ENCODE measurements at regions not wholly inside any gene's neighbourhood (a gene's known extent, or its start where the extent isn't known, plus 50 kb on each side); places are given as distances from the start of the nearest gene placed in this dataset.

DNA sequence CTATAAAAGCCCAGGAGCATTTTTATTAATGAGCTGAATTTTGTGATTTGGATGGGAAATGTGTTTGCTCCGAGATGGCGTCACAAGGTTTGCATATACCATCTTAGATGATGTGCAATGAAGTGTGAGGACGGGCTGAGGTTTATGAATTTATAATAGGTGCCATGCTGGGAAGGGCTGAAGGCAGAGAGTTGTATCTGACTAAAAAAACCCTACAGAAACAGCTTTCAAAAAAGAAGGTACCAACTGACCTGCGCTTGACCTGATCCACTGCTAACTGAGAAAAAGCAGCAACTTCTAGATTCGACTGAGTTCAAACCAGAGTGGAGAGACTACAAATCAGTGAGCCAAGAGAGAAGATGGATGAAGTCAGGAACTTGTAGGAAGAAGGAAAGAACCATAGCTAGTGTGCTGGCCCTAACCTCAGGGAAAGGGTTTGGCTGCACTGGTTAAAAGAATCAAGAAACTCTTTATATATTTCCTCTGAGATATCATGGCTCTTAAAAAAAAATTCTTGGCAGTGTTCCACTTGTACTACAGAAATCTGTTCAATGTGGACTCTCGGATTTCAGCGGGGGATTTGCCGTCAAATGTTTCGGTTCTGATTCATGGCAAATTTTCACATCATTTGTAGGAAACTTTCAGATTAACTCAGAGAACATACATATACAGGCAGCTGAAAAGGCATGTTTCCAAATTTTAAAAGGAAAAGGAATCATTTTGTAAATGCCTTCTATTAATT is 56.5 kb upstream of the HDGFL1 start:
- no peaks in the 10 kb centered on the region for H3K27me3 ChIP-seq (ENCODE audit: control insufficient read depth, insufficient read depth, low read length, poor library complexity, severe bottlenecking)
- Mint-ChIP-seq H3K36me3 (ENCODE audit: low read depth) (no peaks in the 10 kb centered on the region), H3K9me3 (no peaks in the 10 kb centered on the region), H3K4me3 (no peak overlapping the region), H3K27me3 (ENCODE audit: insufficient read depth) (no peaks in the 10 kb centered on the region), H3K27ac (no peak overlapping the region), H3K4me1 (no peaks in the 10 kb centered on the region)
- DNase-seq, result no peak
- no peak overlapping the region for H3K27ac ChIP-seq (ENCODE audit: low read depth, low read length)
- no peaks in the 10 kb centered on the region for H3K36me3 ChIP-seq (ENCODE audit: control insufficient read depth, insufficient read depth, low read length)
- H3K4me1 ChIP-seq (ENCODE audit: control insufficient read depth, insufficient read depth, low read length), result no peaks in the 10 kb centered on the region
- H3K4me3 ChIP-seq (ENCODE audit: low read length), result no peak overlapping the region
- no peak for TF ChIP-seq CTCF (conservative IDR thresholded peaks at IDR 0.05)
- H3K9me3 ChIP-seq (ENCODE audit: control insufficient read depth, low read length), result no peaks in the 10 kb centered on the region
- H3K9ac ChIP-seq (ENCODE audit: extremely low read depth, low read length, poor library complexity, severe bottlenecking), result no peak overlapping the region
- WGBS, 2 experiments (ENCODE audit: insufficient coverage in 1 of 2, insufficient read length in 1 of 2), result 89 to 93% methylated on average over 5 to 9 of the region's 9 CpGs

DNA sequence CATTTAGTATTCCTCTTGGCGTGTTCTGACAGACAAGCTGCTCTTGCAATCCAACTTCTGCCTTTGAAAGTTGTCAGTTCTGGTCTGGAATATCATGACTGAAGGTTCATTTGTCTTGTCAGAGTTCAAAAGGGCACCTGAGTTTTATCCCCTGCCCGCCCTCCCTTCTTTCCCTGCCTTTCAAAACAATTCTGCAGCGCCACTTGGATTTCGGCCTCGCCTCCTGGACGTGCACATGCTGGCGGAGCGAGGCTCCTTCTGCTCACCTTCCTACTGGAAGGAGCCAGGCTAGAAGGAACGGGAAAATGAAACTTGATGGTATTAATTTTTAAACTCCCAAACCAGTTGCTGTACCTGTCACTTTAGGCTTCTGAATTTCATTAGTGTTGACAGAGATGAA is 55.7 kb upstream of the HDGFL1 start:
- H3K36me3 ChIP-seq (ENCODE audit: control insufficient read depth, insufficient read depth, low read length), result no peaks in the 10 kb centered on the region
- no peak overlapping the region for H3K27ac ChIP-seq (ENCODE audit: low read depth, low read length)
- H3K27me3 ChIP-seq (ENCODE audit: control insufficient read depth, insufficient read depth, low read length, poor library complexity, severe bottlenecking), result no peaks in the 10 kb centered on the region
- Mint-ChIP-seq H3K4me3 (no peak overlapping the region), H3K36me3 (ENCODE audit: low read depth) (no peaks in the 10 kb centered on the region), H3K27ac (no peak overlapping the region), H3K4me1 (no peaks in the 10 kb centered on the region), H3K9me3 (no peaks in the 10 kb centered on the region), H3K27me3 (ENCODE audit: insufficient read depth) (no peaks in the 10 kb centered on the region)
- H3K4me3 ChIP-seq (ENCODE audit: low read length), result no peak overlapping the region
- no peaks in the 10 kb centered on the region for H3K4me1 ChIP-seq (ENCODE audit: control insufficient read depth, insufficient read depth, low read length)
- WGBS, 2 experiments (ENCODE audit: insufficient coverage in 1 of 2, insufficient read length in 1 of 2), result 60 to 89% methylated on average over 1 to 9 of the region's 9 CpGs
- no peak for TF ChIP-seq CTCF (conservative IDR thresholded peaks at IDR 0.05)
- H3K9me3 ChIP-seq (ENCODE audit: control insufficient read depth, low read length), result no peaks in the 10 kb centered on the region
- no peak overlapping the region for H3K9ac ChIP-seq (ENCODE audit: extremely low read depth, low read length, poor library complexity, severe bottlenecking)
- no peak for DNase-seq

- Histone ChIP-seq H3K9me3 (ENCODE audit: control insufficient read depth, low read length) (no peaks in the 10 kb centered on the region), H3K36me3 (ENCODE audit: control insufficient read depth, insufficient read depth, low read length) (no peaks in the 10 kb centered on the region), H3K27me3 (ENCODE audit: control insufficient read depth, insufficient read depth, low read length, poor library complexity, severe bottlenecking) (no peaks in the 10 kb centered on the region), H3K9ac (ENCODE audit: extremely low read depth, low read length, poor library complexity, severe bottlenecking) (no peak overlapping the region), H3K4me1 (ENCODE audit: control insufficient read depth, insufficient read depth, low read length) (no peaks in the 10 kb centered on the region), H3K27ac (ENCODE audit: low read depth, low read length) (no peak overlapping the region), H3K4me3 (ENCODE audit: low read length) (no peak overlapping the region)
- Mint-ChIP-seq H3K27ac (no peak overlapping the region), H3K9me3 (peaks cover 3% of the 10 kb centered on the region), H3K36me3 (ENCODE audit: low read depth) (no peaks in the 10 kb centered on the region), H3K4me1 (no peaks in the 10 kb centered on the region), H3K27me3 (ENCODE audit: insufficient read depth) (no peaks in the 10 kb centered on the region), H3K4me3 (no peak overlapping the region)
- WGBS, 2 experiments (ENCODE audit: insufficient coverage in 1 of 2, insufficient read length in 1 of 2), result 85 to 100% methylated on average over 1 to 2 of the region's 2 CpGs
- DNase-seq, result no peak
- peak; percentile 58 for TF ChIP-seq CTCF (conservative IDR thresholded peaks at IDR 0.05)
Measured at GRCh38 chr6:22519237-22519636, 50.1 kb upstream of the HDGFL1 start.
